DND-41 (cell line): ENCODE measurements at regions not wholly inside any gene's neighbourhood (a gene's known extent, or its start where the extent isn't known, plus 50 kb on each side); places are given as distances from the start of the nearest gene placed in this dataset.

ENCODE experiments used
- CTCF ChIP-seq: IDR thresholded peaks from 2 replicates; pipeline ENCODE4 v1.5.1; 2012; ENCODE audit warnings: borderline replicate concordance, low read length, moderate library complexity, mild to moderate bottlenecking; ENCODE audit not compliant: poor library complexity, severe bottlenecking; ENCODE audit errors: extremely low read depth
- EZH2 ChIP-seq: IDR thresholded peaks from 3 replicates; pipeline ENCODE4 v1.6.1; 2012; ENCODE audit warnings: borderline replicate concordance, low read depth, mild to moderate bottlenecking, moderate library complexity, low read length, inconsistent platforms; ENCODE audit not compliant: severe bottlenecking

GRCh38 chr6:163994566-163994965, 580.0 kb downstream of the QKI start:
- TF ChIP-seq CTCF (no peak), EZH2 (no peak)
